ENCODE measurements at regions not wholly inside any gene's neighbourhood (a gene's known extent, or its start where the extent isn't known, plus 50 kb on each side); places are given as distances from the start of the nearest gene placed in this dataset.
"Not testable (repeated sequence)": the region's sequence is repeated elsewhere in the genome, so short reads cannot be mapped to it uniquely, and the experiment has no call there.

- DNase-seq, result no peak
Measured at GRCh38 chr1:116265931-116266863, 106.8 kb upstream of the ATP1A1 start.

DNA sequence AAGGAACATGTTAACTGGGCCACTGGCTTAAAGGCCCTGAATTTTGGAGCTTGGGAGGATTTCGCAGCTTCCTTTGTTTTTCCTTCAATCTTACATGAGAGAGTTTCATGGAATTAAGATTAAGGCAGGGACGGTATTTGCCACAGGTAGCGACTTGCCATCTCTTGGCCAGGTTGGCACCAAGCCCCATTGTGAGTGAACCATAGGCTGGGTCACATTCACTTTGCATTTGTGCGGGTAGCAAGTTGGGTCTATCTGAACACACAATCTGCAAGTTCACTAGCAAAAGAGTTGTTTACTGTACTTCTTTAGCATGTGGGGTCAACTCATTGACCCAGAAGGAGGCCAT, 106.2 kb upstream of the ATP1A1 start:
- DNase-seq, result no peak

- peak; percentile 50 for DNase-seq
Measured at GRCh38 chr1:116268211-116268610, 104.8 kb upstream of the ATP1A1 start.

DNA sequence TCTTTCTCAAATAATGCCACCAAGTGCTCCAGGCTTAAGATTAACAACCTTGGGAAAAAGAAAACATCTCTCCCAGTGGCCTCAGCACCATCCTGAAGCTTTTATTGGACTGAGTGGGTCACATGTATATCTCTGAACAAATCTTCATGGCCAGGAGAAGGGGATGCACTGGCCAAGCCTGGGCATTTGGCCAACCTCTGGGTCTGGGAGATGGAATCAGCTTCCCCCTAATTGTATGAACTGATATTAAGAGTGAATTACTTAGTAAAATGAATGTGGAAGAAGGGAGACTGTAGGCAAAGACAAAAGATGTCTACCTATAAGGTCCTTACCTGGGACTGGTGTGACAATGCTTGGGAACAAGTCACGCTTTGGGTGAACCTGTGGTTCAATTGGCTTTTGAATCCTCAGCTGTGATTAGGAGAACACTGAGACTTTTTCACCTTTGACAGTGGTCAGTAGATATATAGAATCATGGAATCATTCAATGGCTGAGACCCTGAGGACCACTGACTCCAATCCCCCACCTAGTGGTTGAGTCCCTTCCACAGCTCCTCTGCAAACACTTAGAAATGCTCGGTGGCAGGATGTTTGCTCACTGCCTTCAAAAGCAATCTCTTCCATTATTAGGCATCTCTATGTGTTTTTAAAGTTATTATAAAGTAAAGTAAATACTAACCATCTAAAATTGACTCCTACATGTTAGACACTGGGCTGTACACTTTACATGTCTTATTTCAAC, 102.6 kb upstream of the ATP1A1 start:
- DNase-seq, result no peak

DNA sequence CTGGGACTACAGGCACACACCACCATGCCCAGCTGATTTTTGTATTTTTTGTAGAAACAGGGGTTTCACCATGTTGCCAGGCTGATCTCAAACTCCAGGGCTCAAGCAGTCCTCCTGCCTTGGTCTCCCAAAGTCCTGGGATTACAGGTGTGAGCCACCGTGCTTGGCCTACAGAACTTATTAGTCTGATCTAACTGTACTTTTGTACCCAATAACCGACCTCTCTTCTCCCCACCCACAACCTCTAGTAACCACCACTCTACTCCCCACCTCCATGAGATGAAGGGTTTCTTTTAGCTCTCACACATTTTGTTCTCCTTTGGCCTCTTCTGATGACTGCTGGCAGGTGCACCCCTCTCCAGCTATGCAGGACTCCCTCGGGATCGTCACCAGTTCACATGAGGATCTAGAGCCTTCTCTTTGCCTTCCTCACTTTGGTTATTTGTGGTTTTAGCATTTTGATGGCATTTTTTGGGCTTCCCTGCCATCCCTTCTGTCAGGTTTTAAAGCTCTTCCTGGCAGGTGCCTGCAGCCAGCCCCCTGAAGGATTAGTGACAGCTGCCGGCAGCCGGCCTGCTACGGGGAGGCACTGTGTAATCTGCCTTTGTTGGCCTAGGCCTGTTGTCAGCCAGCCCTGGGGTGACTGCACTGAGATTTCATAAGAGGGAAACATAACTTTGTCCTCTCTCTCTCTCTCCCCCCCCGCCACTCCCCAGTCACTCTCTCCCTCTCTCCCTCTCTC, 99.8 kb upstream of the ATP1A1 start:
- DNase-seq, result no peak

GRCh38 chr1:116276532-116276931, 96.5 kb upstream of the ATP1A1 start:
- DNase-seq, result no peak

- DNase-seq, result no peak
Measured at GRCh38 chr1:116277840-116278540, 95.1 kb upstream of the ATP1A1 start.

DNA sequence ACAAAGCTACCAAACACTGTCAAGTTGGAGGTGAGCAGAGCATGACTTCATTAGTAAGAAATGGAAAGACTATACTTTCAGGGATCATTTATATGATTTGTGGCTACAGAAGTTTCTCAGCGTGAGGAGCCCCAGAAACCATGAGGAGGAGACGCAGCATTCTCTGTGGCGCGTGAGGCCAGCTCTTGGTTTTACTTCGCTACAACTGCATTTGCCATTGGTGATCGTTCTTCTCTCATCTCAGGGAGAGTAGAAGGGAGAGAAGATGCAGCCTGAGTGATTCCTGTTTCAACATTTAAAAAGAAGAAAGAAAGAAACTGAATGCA, 94.5 kb upstream of the ATP1A1 start:
- DNase-seq, result no peak

GRCh38 chr1:116279715-116280114, 93.3 kb upstream of the ATP1A1 start:
- DNase-seq, result no peak

GRCh38 chr1:116284819-116285390, 88.1 kb upstream of the ATP1A1 start:
- no peak for DNase-seq

GRCh38 chr1:116286541-116286971, 86.5 kb upstream of the ATP1A1 start:
- no peak for DNase-seq

- no peak for DNase-seq
Measured at GRCh38 chr1:116287341-116288200, 85.5 kb upstream of the ATP1A1 start.

GRCh38 chr1:116288201-116288598, 84.8 kb upstream of the ATP1A1 start:
- DNase-seq, result no peak

GRCh38 chr1:116289193-116289592, 83.9 kb upstream of the ATP1A1 start:
- DNase-seq, result no peak

- no peak for DNase-seq
Measured at GRCh38 chr1:116290085-116290705, 82.8 kb upstream of the ATP1A1 start.

DNA sequence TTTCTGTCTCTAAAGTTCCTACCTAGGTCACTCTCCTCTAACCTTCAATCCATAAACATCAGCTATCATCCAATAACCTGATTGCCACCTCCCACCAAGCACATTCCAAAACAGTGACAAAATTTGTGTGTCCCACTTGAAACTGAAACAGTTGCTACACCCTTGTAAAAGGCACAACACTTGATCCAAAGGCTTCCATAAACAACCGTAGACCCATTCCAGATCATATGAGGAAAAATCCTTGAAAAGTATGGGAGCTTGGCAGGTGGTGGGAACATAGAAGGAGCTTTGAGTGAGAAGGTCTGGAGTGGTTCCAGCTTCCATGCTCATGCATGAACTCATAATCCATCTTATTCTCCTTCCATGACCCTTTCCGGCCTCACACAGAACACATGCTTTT, 82.0 kb upstream of the ATP1A1 start:
- no peak for DNase-seq

- DNase-seq, result no peak
Measured at GRCh38 chr1:116292929-116293725, 79.9 kb upstream of the ATP1A1 start.

DNA sequence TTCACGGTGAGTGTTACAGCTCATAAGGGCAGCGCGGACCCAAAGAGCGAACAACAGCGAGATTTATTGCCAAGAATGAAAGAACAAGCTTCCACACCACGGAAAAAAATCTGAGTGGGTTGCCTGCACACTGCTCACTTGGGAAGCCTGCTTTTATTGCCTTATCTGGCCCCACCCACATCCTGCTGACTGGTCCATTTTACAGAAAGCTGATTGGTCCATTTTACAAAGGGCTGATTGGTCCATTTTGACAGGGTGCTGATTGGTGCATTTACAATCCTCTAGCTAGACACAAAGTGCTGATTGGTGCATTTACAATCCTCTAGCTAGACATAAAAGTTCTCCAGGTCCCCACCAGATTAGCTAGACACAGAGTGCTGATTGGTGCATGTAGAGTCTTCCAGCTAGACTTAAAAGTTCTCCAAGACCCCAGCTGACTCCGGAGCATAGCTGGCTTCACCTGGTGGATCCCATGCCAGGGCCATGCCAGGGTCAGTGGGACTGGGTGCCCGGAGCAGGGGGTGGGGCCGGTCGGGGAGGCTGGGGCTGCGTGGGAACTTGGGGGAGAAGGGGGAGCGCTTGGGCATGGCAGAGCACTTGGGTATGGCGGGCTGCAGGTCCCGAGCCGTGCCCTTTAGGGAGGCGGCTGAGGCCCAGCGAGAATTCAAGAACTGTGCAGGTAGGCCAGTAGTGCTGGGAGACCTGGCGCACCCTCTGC, 75.4 kb upstream of the ATP1A1 start:
- DNase-seq, result no peak

- DNase-seq, result not testable (repeated sequence)
Measured at GRCh38 chr1:116298213-116298579, 74.8 kb upstream of the ATP1A1 start.

DNA sequence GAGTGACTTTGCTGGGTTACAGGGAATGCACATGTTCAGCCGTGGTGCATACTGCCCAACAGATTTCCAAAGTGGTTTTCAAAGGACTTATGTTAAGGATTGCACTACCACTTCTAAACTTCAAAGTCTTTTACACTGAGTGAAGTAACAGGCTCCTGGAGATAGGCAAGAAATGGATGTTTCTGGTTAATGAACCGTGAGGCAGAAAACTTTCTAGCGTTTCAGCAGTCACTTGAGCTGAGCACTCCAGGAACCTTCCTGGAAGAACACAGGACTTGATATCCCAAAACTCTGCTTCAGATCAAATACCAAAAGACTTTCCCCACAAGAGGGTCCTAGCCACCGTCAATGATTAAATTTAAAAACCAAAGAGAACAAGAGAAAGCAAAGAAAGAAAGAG, 74.3 kb upstream of the ATP1A1 start:
- DNase-seq, result no peak
